ENCODE measurements at regions not wholly inside any gene's neighbourhood (a gene's known extent, or its start where the extent isn't known, plus 50 kb on each side); places are given as distances from the start of the nearest gene placed in this dataset.

- CTCF ChIA-PET = no interaction called here
- intact Hi-C loops (cut with micrococcal nuclease) = no loop called here
- Histone ChIP-seq H3K27ac (ENCODE audit: low read length in 2 of 2) (no peak overlapping the region), H3K4me1 (ENCODE audit: control insufficient read depth in 2 of 2, insufficient read depth in 2 of 2, low read length in 2 of 2) (no peaks in the 10 kb centered on the region), H3K27me3 (replicated peaks in 1 of 4; ENCODE audit: control extremely low read depth in 1 of 4, control insufficient read depth in 3 of 4, insufficient read depth in 4 of 4, low read length in 3 of 4) (peaks cover 0 to 6% (median 0%) of the 10 kb centered on the region in 4 experiments), H3K4me3 (ENCODE audit: control extremely low read depth in 1 of 5, extremely low read depth in 1 of 5, insufficient read depth in 1 of 5, low read depth in 2 of 5, low read length in 4 of 5) (no peak overlapping the region), H4K20me1 (ENCODE audit: control insufficient read depth, insufficient read depth, low read length, poor library complexity, severe bottlenecking) (no peaks in the 10 kb centered on the region), H3K9me3 (ENCODE audit: control extremely low read depth in 1 of 3, control insufficient read depth in 2 of 3, insufficient read depth in 1 of 3, low read length in 2 of 3) (peaks cover 0 to 5% (median 2%) of the 10 kb centered on the region in 3 donors), H3K9ac (ENCODE audit: low read length) (no peak overlapping the region), H3K36me3 (replicated peaks in 1 of 2; ENCODE audit: control extremely low read depth in 1 of 2, control insufficient read depth in 1 of 2, extremely low read depth in 1 of 2, insufficient read depth in 2 of 2, low read length in 1 of 2) (no peaks in the 10 kb centered on the region), H3K79me2 (ENCODE audit: control insufficient read depth, insufficient read depth, low read length) (no peaks in the 10 kb centered on the region), H3K4me2 (replicated peaks; ENCODE audit: low read depth, low read length, poor library complexity, severe bottlenecking) (no peak overlapping the region), H2AFZ (ENCODE audit: insufficient read depth, low read depth, low read length, poor library complexity, severe bottlenecking) (no peak overlapping the region)
- POLR2A ChIA-PET = no interaction called here
- 100% methylated on average over 2 of the region's 2 CpGs for WGBS (ENCODE audit: insufficient coverage)
- H3K27ac Mint-ChIP-seq = no peak overlapping the region
- peaks cover 2% of the 10 kb centered on the region for H3K9me3 Mint-ChIP-seq (ENCODE audit: insufficient read depth)
- H3K27me3 Mint-ChIP-seq = peaks cover 12% of the 10 kb centered on the region
- no peak for ATAC-seq (ENCODE audit: low read depth)
- no peak overlapping the region for H3K4me3 Mint-ChIP-seq
- TF ChIP-seq CTCF (IDR thresholded peaks at IDR 0.05) (no peak), EZH2 (IDR thresholded peaks at IDR 0.05; ENCODE audit: borderline replicate concordance, insufficient read depth, low read depth, low read length, poor library complexity, severe bottlenecking) (no peak)
- no peak for DNase-seq
- H3K4me1 Mint-ChIP-seq = no peaks in the 10 kb centered on the region
Observed at GRCh38 chr2:67218056-67218455, 179.1 kb upstream of the ETAA1 start.

- Mint-ChIP-seq H3K27me3 (peaks cover 8% of the 10 kb centered on the region), H3K27ac (no peak overlapping the region), H3K4me1 (no peaks in the 10 kb centered on the region), H3K9me3 (ENCODE audit: insufficient read depth) (peaks cover 2% of the 10 kb centered on the region), H3K4me3 (no peak overlapping the region)
- DNase-seq = no peak
- Histone ChIP-seq H4K20me1 (ENCODE audit: control insufficient read depth, insufficient read depth, low read length, poor library complexity, severe bottlenecking) (no peaks in the 10 kb centered on the region), H3K4me1 (ENCODE audit: control insufficient read depth in 2 of 2, insufficient read depth in 2 of 2, low read length in 2 of 2) (no peaks in the 10 kb centered on the region), H3K4me2 (replicated peaks; ENCODE audit: low read depth, low read length, poor library complexity, severe bottlenecking) (no peak overlapping the region), H3K36me3 (replicated peaks in 1 of 2; ENCODE audit: control extremely low read depth in 1 of 2, control insufficient read depth in 1 of 2, extremely low read depth in 1 of 2, insufficient read depth in 2 of 2, low read length in 1 of 2) (no peaks in the 10 kb centered on the region), H3K27me3 (replicated peaks in 1 of 4; ENCODE audit: control extremely low read depth in 1 of 4, control insufficient read depth in 3 of 4, insufficient read depth in 4 of 4, low read length in 3 of 4) (peaks cover 0 to 6% (median 0%) of the 10 kb centered on the region in 4 experiments), H3K27ac (ENCODE audit: low read length in 2 of 2) (no peak overlapping the region), H2AFZ (ENCODE audit: insufficient read depth, low read depth, low read length, poor library complexity, severe bottlenecking) (no peak overlapping the region), H3K9me3 (ENCODE audit: control extremely low read depth in 1 of 3, control insufficient read depth in 2 of 3, insufficient read depth in 1 of 3, low read length in 2 of 3) (peaks cover 0 to 2% (median 0%) of the 10 kb centered on the region in 3 donors), H3K4me3 (ENCODE audit: control extremely low read depth in 1 of 5, extremely low read depth in 1 of 5, insufficient read depth in 1 of 5, low read depth in 2 of 5, low read length in 4 of 5) (no peak overlapping the region), H3K79me2 (ENCODE audit: control insufficient read depth, insufficient read depth, low read length) (no peaks in the 10 kb centered on the region), H3K9ac (ENCODE audit: low read length) (no peak overlapping the region)
- no peak for TF ChIP-seq EZH2 (IDR thresholded peaks at IDR 0.05; ENCODE audit: borderline replicate concordance, insufficient read depth, low read depth, low read length, poor library complexity, severe bottlenecking)
- no peak for TF ChIP-seq CTCF (IDR thresholded peaks at IDR 0.05)
- 80% methylated on average over 2 of the region's 5 CpGs for WGBS (ENCODE audit: insufficient coverage)
- ChIA-PET CTCF (no interaction called here), POLR2A (no interaction called here)
- intact Hi-C loops (cut with micrococcal nuclease) = no loop called here
- ATAC-seq (ENCODE audit: low read depth) = no peak
Observed at GRCh38 chr2:67219651-67220050, 177.5 kb upstream of the ETAA1 start.
